ENCODE measurements at regions not wholly inside any gene's neighbourhood (a gene's known extent, or its start where the extent isn't known, plus 50 kb on each side); places are given as distances from the start of the nearest gene placed in this dataset.

DNA sequence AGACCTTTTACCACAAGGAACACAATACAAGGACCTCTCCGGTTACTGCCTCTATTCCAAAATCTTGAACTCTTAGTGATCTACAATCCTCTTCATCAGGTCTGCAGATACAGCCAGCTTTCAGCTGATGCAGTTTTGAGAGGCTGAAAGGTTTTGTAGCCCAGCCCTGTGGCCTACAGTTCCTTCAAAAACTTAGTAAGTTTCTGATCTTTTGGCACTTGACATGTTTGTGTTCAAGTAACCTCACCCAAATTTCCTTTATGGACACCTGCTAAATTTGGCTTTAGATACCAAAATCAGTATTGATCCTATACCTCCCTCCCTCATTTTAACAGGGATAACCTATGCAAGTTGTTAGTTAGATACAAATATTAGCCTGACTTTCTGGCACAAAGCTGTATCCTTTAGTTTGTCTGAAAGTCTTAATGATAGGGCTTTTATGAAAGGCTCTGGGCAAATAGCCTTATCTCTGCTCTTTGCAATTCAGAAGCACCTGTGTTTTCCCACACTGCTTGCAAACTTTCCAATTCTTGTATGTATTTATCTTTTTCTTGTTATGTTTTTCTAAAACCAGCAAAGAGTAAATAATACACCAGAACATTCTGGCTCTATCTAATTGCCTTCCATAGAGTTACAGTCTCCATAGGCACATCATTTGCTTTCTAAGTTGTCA is 650.5 kb upstream of the KLHL29 start:
- CTCF ChIA-PET (ENCODE audit: low intra/inter-chr PET ratio, low total read pairs) = no interaction called here

DNA sequence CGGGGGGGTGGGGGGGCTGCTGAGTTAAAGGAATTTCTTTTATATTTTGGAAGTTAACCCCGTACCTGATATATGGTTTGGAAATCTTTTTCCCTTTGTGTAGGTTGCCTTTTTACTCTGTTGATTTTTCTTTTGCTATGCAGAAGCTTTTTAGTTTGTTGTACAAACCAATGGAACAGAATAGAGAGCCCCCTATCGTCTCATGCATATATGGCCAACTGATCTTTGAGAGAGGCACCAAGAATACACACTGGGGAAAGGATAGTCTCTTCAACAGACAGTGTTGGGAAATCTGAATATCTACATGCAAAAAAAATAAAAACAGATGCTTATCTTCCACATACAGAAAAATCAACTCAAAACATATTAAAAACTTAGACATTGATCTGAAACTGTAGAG is 647.8 kb upstream of the KLHL29 start:
- TF ChIP-seq HOXD1 (CRISPR knock-in tag; IDR thresholded peaks at IDR 0.05) (no peak), KMT2A (CRISPR knock-in tag; IDR thresholded peaks at IDR 0.05) (no peak), MIER2 (CRISPR knock-in tag; IDR thresholded peaks at IDR 0.05) (no peak), HDAC2 (CRISPR knock-in tag; IDR thresholded peaks at IDR 0.05) (no peak), ZNF670 (CRISPR knock-in tag; IDR thresholded peaks at IDR 0.05; ENCODE audit: borderline replicate concordance) (no peak), CBFB (CRISPR knock-in tag; IDR thresholded peaks at IDR 0.05) (no peak), TARDBP (CRISPR knock-in tag; IDR thresholded peaks at IDR 0.05) (no peak)
- TF ChIP-seq, protein P1, sequence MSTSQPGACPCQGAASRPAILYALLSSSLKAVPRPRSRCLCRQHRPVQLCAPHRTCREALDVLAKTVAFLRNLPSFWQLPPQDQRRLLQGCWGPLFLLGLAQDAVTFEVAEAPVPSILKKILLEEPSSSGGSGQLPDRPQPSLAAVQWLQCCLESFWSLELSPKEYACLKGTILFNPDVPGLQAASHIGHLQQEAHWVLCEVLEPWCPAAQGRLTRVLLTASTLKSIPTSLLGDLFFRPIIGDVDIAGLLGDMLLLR (CRISPR knock-in tag; IDR thresholded peaks at IDR 0.05) = no peak
- TF ChIP-seq, protein P2, sequence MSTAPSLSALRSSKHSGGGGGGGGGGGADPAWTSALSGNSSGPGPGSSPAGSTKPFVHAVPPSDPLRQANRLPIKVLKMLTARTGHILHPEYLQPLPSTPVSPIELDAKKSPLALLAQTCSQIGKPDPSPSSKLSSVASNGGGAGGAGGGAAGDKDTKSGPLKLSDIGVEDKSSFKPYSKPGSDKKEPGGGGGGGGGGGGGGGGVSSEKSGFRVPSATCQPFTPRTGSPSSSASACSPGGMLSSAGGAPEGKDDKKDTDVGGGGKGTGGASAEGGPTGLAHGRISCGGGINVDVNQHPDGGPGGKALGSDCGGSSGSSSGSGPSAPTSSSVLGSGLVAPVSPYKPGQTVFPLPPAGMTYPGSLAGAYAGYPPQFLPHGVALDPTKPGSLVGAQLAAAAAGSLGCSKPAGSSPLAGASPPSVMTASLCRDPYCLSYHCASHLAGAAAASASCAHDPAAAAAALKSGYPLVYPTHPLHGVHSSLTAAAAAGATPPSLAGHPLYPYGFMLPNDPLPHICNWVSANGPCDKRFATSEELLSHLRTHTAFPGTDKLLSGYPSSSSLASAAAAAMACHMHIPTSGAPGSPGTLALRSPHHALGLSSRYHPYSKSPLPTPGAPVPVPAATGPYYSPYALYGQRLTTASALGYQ (CRISPR knock-in tag; IDR thresholded peaks at IDR 0.05) = no peak
- Histone ChIP-seq H3K4me3 (replicated peaks in 1 of 3; ENCODE audit: insufficient read depth in 1 of 3, low read depth in 2 of 3, low read length in 3 of 3) (no peak overlapping the region), H3K4me1 (ENCODE audit: insufficient read depth, low read length) (no peaks in the 10 kb centered on the region), H3K36me3 (replicated peaks in 1 of 2; ENCODE audit: control insufficient read depth in 1 of 2, insufficient read depth in 2 of 2, low read length in 2 of 2) (no peaks in the 10 kb centered on the region), H4K20me1 (ENCODE audit: insufficient read depth, low read length) (no peaks in the 10 kb centered on the region), H3K27me3 (ENCODE audit: control insufficient read depth in 1 of 2, insufficient read depth in 2 of 2, low read length in 2 of 2) (no peaks in the 10 kb centered on the region), H2AFZ (ENCODE audit: low read length) (no peak overlapping the region), H3K27ac (ENCODE audit: extremely low read length, insufficient read depth, low read length) (no peak overlapping the region), H3K9ac (ENCODE audit: insufficient read depth, low read depth, low read length) (no peak overlapping the region), H3K79me2 (ENCODE audit: insufficient read depth, low read length) (no peaks in the 10 kb centered on the region), H3K4me2 (ENCODE audit: low read depth, low read length) (no peak overlapping the region), H3K9me3 (ENCODE audit: low read length) (peaks cover 71% of the 10 kb centered on the region)
- no peak for DNase-seq (ENCODE audit: low spot score)
- intact Hi-C loops (cut with micrococcal nuclease; ENCODE audit: unreplicated experiment) = no loop called here
- in situ Hi-C loops (cut with HindIII; ENCODE audit: extremely low pct_ligation_motif_present, low pct_unique_long_range_greater_than_20kb) = no loop called here
- POLR2A ChIA-PET = no interaction called here
- 6% methylated on average over 3 of the region's 3 CpGs for WGBS (ENCODE audit: low lambda C conversion rate)
- ATAC-seq = no peak
- no TSS peak for BruUV-seq (replicated peaks)
- no peak for FAIRE-seq
- CTCF ChIA-PET (ENCODE audit: low intra/inter-chr PET ratio, low total read pairs) = no interaction called here

More for the DNA sequence above, 650.5 kb upstream of the KLHL29 start:
- Histone ChIP-seq H3K36me3 (replicated peaks in 1 of 2; ENCODE audit: control insufficient read depth in 1 of 2, insufficient read depth in 2 of 2, low read length in 2 of 2) (no peaks in the 10 kb centered on the region), H3K27me3 (ENCODE audit: control insufficient read depth in 1 of 2, insufficient read depth in 2 of 2, low read length in 2 of 2) (no peaks in the 10 kb centered on the region), H3K9me3 (ENCODE audit: low read length) (peaks cover 66% of the 10 kb centered on the region), H3K4me3 (replicated peaks in 1 of 3; ENCODE audit: insufficient read depth in 1 of 3, low read depth in 2 of 3, low read length in 3 of 3) (no peak overlapping the region), H3K79me2 (ENCODE audit: insufficient read depth, low read length) (no peaks in the 10 kb centered on the region), H3K4me1 (ENCODE audit: insufficient read depth, low read length) (no peaks in the 10 kb centered on the region), H3K4me2 (ENCODE audit: low read depth, low read length) (no peak overlapping the region), H3K27ac (ENCODE audit: extremely low read length, insufficient read depth, low read length) (no peak overlapping the region), H2AFZ (ENCODE audit: low read length) (no peak overlapping the region), H3K9ac (ENCODE audit: insufficient read depth, low read depth, low read length) (no peak overlapping the region), H4K20me1 (ENCODE audit: insufficient read depth, low read length) (no peaks in the 10 kb centered on the region)
- in situ Hi-C loops (cut with HindIII; ENCODE audit: extremely low pct_ligation_motif_present, low pct_unique_long_range_greater_than_20kb) = no loop called here
- TF ChIP-seq ZNF230 (CRISPR knock-in tag; IDR thresholded peaks at IDR 0.05) = no peak
- no peak for TF ChIP-seq ZNF260 (CRISPR knock-in tag; IDR thresholded peaks at IDR 0.05; ENCODE audit: borderline replicate concordance, low read depth)
- no peak for TF ChIP-seq ZNF530 (CRISPR knock-in tag; IDR thresholded peaks at IDR 0.05; ENCODE audit: low read depth)
- TF ChIP-seq, protein P3, sequence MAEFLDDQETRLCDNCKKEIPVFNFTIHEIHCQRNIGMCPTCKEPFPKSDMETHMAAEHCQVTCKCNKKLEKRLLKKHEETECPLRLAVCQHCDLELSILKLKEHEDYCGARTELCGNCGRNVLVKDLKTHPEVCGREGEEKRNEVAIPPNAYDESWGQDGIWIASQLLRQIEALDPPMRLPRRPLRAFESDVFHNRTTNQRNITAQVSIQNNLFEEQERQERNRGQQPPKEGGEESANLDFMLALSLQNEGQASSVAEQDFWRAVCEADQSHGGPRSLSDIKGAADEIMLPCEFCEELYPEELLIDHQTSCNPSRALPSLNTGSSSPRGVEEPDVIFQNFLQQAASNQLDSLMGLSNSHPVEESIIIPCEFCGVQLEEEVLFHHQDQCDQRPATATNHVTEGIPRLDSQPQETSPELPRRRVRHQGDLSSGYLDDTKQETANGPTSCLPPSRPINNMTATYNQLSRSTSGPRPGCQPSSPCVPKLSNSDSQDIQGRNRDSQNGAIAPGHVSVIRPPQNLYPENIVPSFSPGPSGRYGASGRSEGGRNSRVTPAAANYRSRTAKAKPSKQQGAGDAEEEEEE (CRISPR knock-in tag; IDR thresholded peaks at IDR 0.05; ENCODE audit: borderline replicate concordance) = no peak
- no peak for TF ChIP-seq TBX2 (CRISPR knock-in tag; IDR thresholded peaks at IDR 0.05; ENCODE audit: borderline replicate concordance)
- 24% methylated on average over 1 of the region's 1 CpG for WGBS (ENCODE audit: low lambda C conversion rate)
- POLR2A ChIA-PET = no interaction called here
- FAIRE-seq (no peak), ATAC-seq (no peak), DNase-seq (ENCODE audit: low spot score) (no peak)
- no TSS peak for BruUV-seq (replicated peaks)
- intact Hi-C loops (cut with micrococcal nuclease; ENCODE audit: unreplicated experiment) = no loop called here

All from HepG2 (cell line).